ENCODE measurements at regions not wholly inside any gene's neighbourhood (a gene's known extent, or its start where the extent isn't known, plus 50 kb on each side); places are given as distances from the start of the nearest gene placed in this dataset.

DNA sequence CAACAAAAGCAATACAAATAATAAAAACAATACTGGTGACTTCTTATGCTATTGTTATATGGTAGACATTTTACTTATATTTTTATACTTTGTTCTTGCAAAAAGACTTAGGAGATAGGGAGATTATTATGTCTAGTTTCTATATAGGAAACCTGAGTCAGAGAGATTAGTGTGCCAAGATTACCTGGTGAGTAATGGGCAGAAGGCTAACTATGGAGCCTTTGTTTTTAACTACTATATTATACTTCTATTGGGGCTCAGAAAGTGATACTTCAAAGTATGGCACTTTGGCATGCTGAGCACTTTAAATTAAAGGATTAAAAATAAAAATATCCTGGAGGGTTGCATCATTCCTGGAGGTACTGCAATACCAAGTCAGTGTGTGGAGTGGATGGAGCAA, 117.5 kb upstream of the CLINT1 start:
- CTCF ChIA-PET, result no interaction called here
- BruUV-seq (replicated peaks), result no TSS peak
- in situ Hi-C loops (cut with MboI) (no loop called here), intact Hi-C loops (cut with micrococcal nuclease; ENCODE audit: unreplicated experiment) (no loop called here)
- H3K79me2 ChIP-seq (ENCODE audit: control insufficient read depth, insufficient read depth, low read length), result no peaks in the 10 kb centered on the region
- no peaks in the 10 kb centered on the region for H3K36me3 ChIP-seq (ENCODE audit: control insufficient read depth in 2 of 2, insufficient read depth in 2 of 2, low read length in 1 of 2)
- SMC1A ChIA-PET (ENCODE audit: uncharacterized antibody, unreplicated experiment), result interaction anchor here (1.6 kb wide), 1 partner anchor 28 kb away, joined by 6 read pairs; no protein-coding TSS in a partner anchor
- POLR2A ChIA-PET, result no interaction called here
- H4K20me1 ChIP-seq (ENCODE audit: control insufficient read depth, insufficient read depth), result no peaks in the 10 kb centered on the region
- no peaks in the 10 kb centered on the region for H3K9me3 ChIP-seq (replicated peaks; ENCODE audit: control insufficient read depth, insufficient read depth, low read length)
- H3K9ac ChIP-seq (ENCODE audit: control insufficient read depth, insufficient read depth, low read length), result no peak overlapping the region
- H2AFZ ChIP-seq (ENCODE audit: control insufficient read depth, low read depth, low read length), result no peak overlapping the region
- RAD21 ChIA-PET (ENCODE audit: unreplicated experiment), result interaction anchor here (1.4 kb wide), 1 partner anchor 27 kb away, joined by 3 read pairs; no protein-coding TSS in a partner anchor
- H3K4me3 ChIP-seq, result no peak overlapping the region
- H3K27ac ChIP-seq (ENCODE audit: control insufficient read depth, insufficient read depth), result no peak overlapping the region
- FAIRE-seq, result no peak
- no peak for DNase-seq (ENCODE audit: low read depth, low spot score)
- 0 out of 4 replicates have a peak, but pooled peaks cover 0 to 3% of the 10 kb centered on the region in 2 experiments for H3K27me3 ChIP-seq (replicated peaks in 1 of 2; ENCODE audit: control insufficient read depth in 2 of 2, insufficient read depth in 2 of 2, low read length in 1 of 2)
- H3K4me2 ChIP-seq (ENCODE audit: control insufficient read depth, insufficient read depth), result no peak overlapping the region
- TF ChIP-seq BACH1 (IDR thresholded peaks at IDR 0.05; ENCODE audit: borderline replicate concordance), result no peak
- TF ChIP-seq YBX1 (IDR thresholded peaks at IDR 0.05), result no peak
- TF ChIP-seq, protein P1, sequence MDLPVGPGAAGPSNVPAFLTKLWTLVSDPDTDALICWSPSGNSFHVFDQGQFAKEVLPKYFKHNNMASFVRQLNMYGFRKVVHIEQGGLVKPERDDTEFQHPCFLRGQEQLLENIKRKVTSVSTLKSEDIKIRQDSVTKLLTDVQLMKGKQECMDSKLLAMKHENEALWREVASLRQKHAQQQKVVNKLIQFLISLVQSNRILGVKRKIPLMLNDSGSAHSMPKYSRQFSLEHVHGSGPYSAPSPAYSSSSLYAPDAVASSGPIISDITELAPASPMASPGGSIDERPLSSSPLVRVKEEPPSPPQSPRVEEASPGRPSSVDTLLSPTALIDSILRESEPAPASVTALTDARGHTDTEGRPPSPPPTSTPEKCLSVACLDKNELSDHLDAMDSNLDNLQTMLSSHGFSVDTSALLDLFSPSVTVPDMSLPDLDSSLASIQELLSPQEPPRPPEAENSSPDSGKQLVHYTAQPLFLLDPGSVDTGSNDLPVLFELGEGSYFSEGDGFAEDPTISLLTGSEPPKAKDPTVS (IDR thresholded peaks at IDR 0.05; ENCODE audit: low read depth, low read length), result no peak
- TF ChIP-seq, protein P2, sequence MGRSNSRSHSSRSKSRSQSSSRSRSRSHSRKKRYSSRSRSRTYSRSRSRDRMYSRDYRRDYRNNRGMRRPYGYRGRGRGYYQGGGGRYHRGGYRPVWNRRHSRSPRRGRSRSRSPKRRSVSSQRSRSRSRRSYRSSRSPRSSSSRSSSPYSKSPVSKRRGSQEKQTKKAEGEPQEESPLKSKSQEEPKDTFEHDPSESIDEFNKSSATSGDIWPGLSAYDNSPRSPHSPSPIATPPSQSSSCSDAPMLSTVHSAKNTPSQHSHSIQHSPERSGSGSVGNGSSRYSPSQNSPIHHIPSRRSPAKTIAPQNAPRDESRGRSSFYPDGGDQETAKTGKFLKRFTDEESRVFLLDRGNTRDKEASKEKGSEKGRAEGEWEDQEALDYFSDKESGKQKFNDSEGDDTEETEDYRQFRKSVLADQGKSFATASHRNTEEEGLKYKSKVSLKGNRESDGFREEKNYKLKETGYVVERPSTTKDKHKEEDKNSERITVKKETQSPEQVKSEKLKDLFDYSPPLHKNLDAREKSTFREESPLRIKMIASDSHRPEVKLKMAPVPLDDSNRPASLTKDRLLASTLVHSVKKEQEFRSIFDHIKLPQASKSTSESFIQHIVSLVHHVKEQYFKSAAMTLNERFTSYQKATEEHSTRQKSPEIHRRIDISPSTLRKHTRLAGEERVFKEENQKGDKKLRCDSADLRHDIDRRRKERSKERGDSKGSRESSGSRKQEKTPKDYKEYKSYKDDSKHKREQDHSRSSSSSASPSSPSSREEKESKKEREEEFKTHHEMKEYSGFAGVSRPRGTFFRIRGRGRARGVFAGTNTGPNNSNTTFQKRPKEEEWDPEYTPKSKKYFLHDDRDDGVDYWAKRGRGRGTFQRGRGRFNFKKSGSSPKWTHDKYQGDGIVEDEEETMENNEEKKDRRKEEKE (IDR thresholded peaks at IDR 0.05), result no peak
- TF ChIP-seq, protein P3, sequence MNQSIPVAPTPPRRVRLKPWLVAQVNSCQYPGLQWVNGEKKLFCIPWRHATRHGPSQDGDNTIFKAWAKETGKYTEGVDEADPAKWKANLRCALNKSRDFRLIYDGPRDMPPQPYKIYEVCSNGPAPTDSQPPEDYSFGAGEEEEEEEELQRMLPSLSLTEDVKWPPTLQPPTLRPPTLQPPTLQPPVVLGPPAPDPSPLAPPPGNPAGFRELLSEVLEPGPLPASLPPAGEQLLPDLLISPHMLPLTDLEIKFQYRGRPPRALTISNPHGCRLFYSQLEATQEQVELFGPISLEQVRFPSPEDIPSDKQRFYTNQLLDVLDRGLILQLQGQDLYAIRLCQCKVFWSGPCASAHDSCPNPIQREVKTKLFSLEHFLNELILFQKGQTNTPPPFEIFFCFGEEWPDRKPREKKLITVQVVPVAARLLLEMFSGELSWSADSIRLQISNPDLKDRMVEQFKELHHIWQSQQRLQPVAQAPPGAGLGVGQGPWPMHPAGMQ (IDR thresholded peaks at IDR 0.05; ENCODE audit: borderline replicate concordance), result no peak
- no peak for TF ChIP-seq JUND (IDR thresholded peaks at IDR 0.05; ENCODE audit: low read depth, low read length)
- no peak for TF ChIP-seq RBBP5 (conservative IDR thresholded peaks at IDR 0.05)
- no peak for TF ChIP-seq CBFB (IDR thresholded peaks at IDR 0.05; ENCODE audit: low read depth)
- TF ChIP-seq IKZF1 (conservative IDR thresholded peaks at IDR 0.05), result no peak
- no peak for TF ChIP-seq POLR2A (IDR thresholded peaks at IDR 0.05; ENCODE audit: low read depth, low read length)
- TF ChIP-seq SUPT20H (IDR thresholded peaks at IDR 0.05; ENCODE audit: borderline replicate concordance, control insufficient read depth, low read depth, low read length), result no peak
- no peak for TF ChIP-seq BRCA1 (IDR thresholded peaks at IDR 0.05; ENCODE audit: low read depth, low read length)
- no peak for TF ChIP-seq HDAC2 (IDR thresholded peaks at IDR 0.05)
- no peak for TF ChIP-seq JUNB (IDR thresholded peaks at IDR 0.05)
- no peak for TF ChIP-seq HCFC1 (IDR thresholded peaks at IDR 0.05; ENCODE audit: low read length)
- no peak for TF ChIP-seq HDGF (IDR thresholded peaks at IDR 0.05)
- TF ChIP-seq, protein P4, sequence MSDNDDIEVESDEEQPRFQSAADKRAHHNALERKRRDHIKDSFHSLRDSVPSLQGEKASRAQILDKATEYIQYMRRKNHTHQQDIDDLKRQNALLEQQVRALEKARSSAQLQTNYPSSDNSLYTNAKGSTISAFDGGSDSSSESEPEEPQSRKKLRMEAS (IDR thresholded peaks at IDR 0.05; ENCODE audit: low read depth, low read length), result no peak
- no peak for TF ChIP-seq PAX8 (IDR thresholded peaks at IDR 0.05)
- no peak for TF ChIP-seq POLR2AphosphoS2 (IDR thresholded peaks at IDR 0.05; ENCODE audit: low read depth, low read length)
- no peak for TF ChIP-seq GATAD2B (conservative IDR thresholded peaks at IDR 0.05; ENCODE audit: low read depth)
- no peak for ATAC-seq
- H3K4me1 ChIP-seq (ENCODE audit: control insufficient read depth, insufficient read depth, low read length), result no peaks in the 10 kb centered on the region
